OCI-LY3 (cell line): ENCODE measurements at regions not wholly inside any gene's neighbourhood (a gene's known extent, or its start where the extent isn't known, plus 50 kb on each side); places are given as distances from the start of the nearest gene placed in this dataset.

Experiments
- H2AFZ ChIP-seq: fragments of 200-600, 300-600 bp; shearing (Covaris generic); 2 replicates; pipeline ENCODE4 v1.6.0; 2014; ENCODE audit warnings: antibody characterized with exemption, low read depth, low read length
- H3K27ac ChIP-seq: fragments of 200-600, 300-600 bp; sonication (generic); 2 replicates; pipeline ENCODE4 v1.5.1; 2014; ENCODE audit warnings: mild to moderate bottlenecking, low read length, moderate library complexity, mixed read lengths
- H3K27me3 ChIP-seq: fragments of 200-600, 300-600 bp; sonication (generic); 2 replicates; pipeline ENCODE4 v1.6.1; 2014; ENCODE audit warnings: low read depth, low read length, mixed read lengths
- H3K36me3 ChIP-seq: fragments of 200-600, 300-600 bp; sonication (generic); replicated peaks from 2 replicates; pipeline ENCODE3; 2014; ENCODE audit warnings: low read depth, low read length, mixed read lengths
- H3K4me1 ChIP-seq: fragments of 300-600, 200-600 bp; sonication (generic); 2 replicates; pipeline ENCODE4 v1.6.1; 2014; ENCODE audit warnings: low read length, mixed read lengths
- H3K4me2 ChIP-seq: fragments of 200-600, 300-600 bp; sonication (generic); 2 replicates; pipeline ENCODE4 v1.6.1; 2014; ENCODE audit warnings: low read length, mixed read lengths
- H3K4me3 ChIP-seq: fragments of 300-600, 200-600 bp; sonication (generic); 2 replicates; pipeline ENCODE4 v1.5.1; 2014; ENCODE audit warnings: antibody characterized with exemption, mild to moderate bottlenecking, low read length, moderate library complexity
- H3K79me2 ChIP-seq: fragments of 300-600, 200-600 bp; shearing (Covaris generic); 2 replicates; pipeline ENCODE4 v1.6.1; 2014; ENCODE audit warnings: mild to moderate bottlenecking, low read length, mixed read lengths
- H3K9ac ChIP-seq: fragments of 300-600, 200-600 bp; shearing (Covaris generic); 2 replicates; pipeline ENCODE4 v1.6.0; 2014; ENCODE audit warnings: mild to moderate bottlenecking, low read length, moderate library complexity
- H3K9me3 ChIP-seq: fragments of 200-600, 300-600 bp; shearing (Covaris generic); 2 replicates; pipeline ENCODE4 v1.6.1; 2014; ENCODE audit warnings: low read length, mixed read lengths; ENCODE audit not compliant: insufficient read depth
- H4K20me1 ChIP-seq: fragments of 200-600, 300-600 bp; sonication (generic); 2 replicates; pipeline ENCODE4 v1.6.1; 2016; ENCODE audit warnings: low read length, mixed read lengths; ENCODE audit not compliant: insufficient read depth
- CTCF ChIP-seq: fragments of 200-600, 300-600 bp; sonication (generic); IDR thresholded peaks from 2 replicates; pipeline ENCODE4 v1.5.1; 2014; ENCODE audit warnings: antibody characterized with exemption, low read length, low read depth
- EZH2phosphoT487 ChIP-seq: fragments of 200-600 bp; shearing (Covaris generic); IDR thresholded peaks from 2 replicates; pipeline ENCODE4 v1.6.1; 2018; ENCODE audit warnings: antibody characterized with exemption, mixed run types, low read depth

GRCh38 chr3:146928421-146929059, 323.4 kb upstream of the PLSCR5 start:
- Histone ChIP-seq H3K9ac (no peak overlapping the region), H3K9me3 (no peaks in the 10 kb centered on the region), H3K4me1 (no peaks in the 10 kb centered on the region), H3K27ac (no peak overlapping the region), H3K4me3 (no peak overlapping the region), H2AFZ (peak overlapping the region; percentile 51; the same call in 1 of the 2 replicates), H3K4me2 (no peak overlapping the region), H4K20me1 (no peaks in the 10 kb centered on the region), H3K79me2 (no peaks in the 10 kb centered on the region), H3K27me3 (no peaks in the 10 kb centered on the region), H3K36me3 (no peaks in the 10 kb centered on the region)
- no peak for TF ChIP-seq CTCF
- TF ChIP-seq EZH2phosphoT487 = no peak

GRCh38 chr3:146921693-146922092, 316.5 kb upstream of the PLSCR5 start:
- no peaks in the 10 kb centered on the region for H3K9me3 ChIP-seq
- no peaks in the 10 kb centered on the region for H3K27me3 ChIP-seq
- no peaks in the 10 kb centered on the region for H3K79me2 ChIP-seq
- H3K27ac ChIP-seq = no peak overlapping the region
- no peaks in the 10 kb centered on the region for H3K4me1 ChIP-seq
- no peak overlapping the region for H2AFZ ChIP-seq
- no peak overlapping the region for H3K4me3 ChIP-seq
- H4K20me1 ChIP-seq = no peaks in the 10 kb centered on the region
- TF ChIP-seq CTCF (no peak), EZH2phosphoT487 (no peak)
- H3K36me3 ChIP-seq = no peaks in the 10 kb centered on the region
- no peak overlapping the region for H3K4me2 ChIP-seq
- H3K9ac ChIP-seq = no peak overlapping the region

GRCh38 chr3:146914409-146914808, 309.3 kb upstream of the PLSCR5 start:
- Histone ChIP-seq H3K4me3 (no peak overlapping the region), H3K27ac (no peak overlapping the region), H3K36me3 (no peaks in the 10 kb centered on the region), H3K9me3 (no peaks in the 10 kb centered on the region), H3K4me1 (no peaks in the 10 kb centered on the region), H2AFZ (no peak overlapping the region), H3K79me2 (no peaks in the 10 kb centered on the region), H3K27me3 (no peaks in the 10 kb centered on the region), H3K9ac (no peak overlapping the region), H3K4me2 (no peak overlapping the region), H4K20me1 (no peaks in the 10 kb centered on the region)
- TF ChIP-seq EZH2phosphoT487 = no peak
- no peak for TF ChIP-seq CTCF

GRCh38 chr3:146912241-146913015, 307.3 kb upstream of the PLSCR5 start:
- Histone ChIP-seq H3K27me3 (no peaks in the 10 kb centered on the region), H2AFZ (0 out of 2 replicates have a peak overlapping the region, but pooled peaks have one; percentile 23)

More at GRCh38 chr3:146912241-146913015, 307.3 kb upstream of the PLSCR5 start:
- Histone ChIP-seq H3K9ac (no peak overlapping the region), H3K9me3 (no peaks in the 10 kb centered on the region), H3K4me2 (no peak overlapping the region), H3K36me3 (no peaks in the 10 kb centered on the region), H3K27ac (no peak overlapping the region), H4K20me1 (no peaks in the 10 kb centered on the region), H3K4me1 (no peaks in the 10 kb centered on the region), H3K4me3 (no peak overlapping the region), H3K79me2 (no peaks in the 10 kb centered on the region)
- TF ChIP-seq EZH2phosphoT487 (no peak), CTCF (no peak)
